ENCODE measurements at regions not wholly inside any gene's neighbourhood (a gene's known extent, or its start where the extent isn't known, plus 50 kb on each side); places are given as distances from the start of the nearest gene placed in this dataset.

GRCh38 chr7:131879424-131879823 lies 323.0 kb upstream of the PODXL start:
- TF ChIP-seq CTCF (IDR thresholded peaks at IDR 0.05; ENCODE audit: low read length) (no peak), EZH2 (IDR thresholded peaks at IDR 0.05; ENCODE audit: borderline replicate concordance, low read length) (no peak)
